GM18517 (cell line): ENCODE measurements at regions not wholly inside any gene's neighbourhood (a gene's known extent, or its start where the extent isn't known, plus 50 kb on each side); places are given as distances from the start of the nearest gene placed in this dataset.
"Not testable (repeated sequence)": the region's sequence is repeated elsewhere in the genome, so short reads cannot be mapped to it uniquely, and the experiment has no call there.

Source experiments
- ATAC-seq: cut with Tn5 transposase; IDR thresholded peaks from one replicate; pipeline ENCODE4 v1.9.1; 2021; ENCODE audit warnings: mild to moderate bottlenecking, moderate library complexity; ENCODE audit not compliant: unreplicated experiment

- ATAC-seq = no peak
These were observed 295.3 kb upstream of the PMFBP1 start for GRCh38 chr16:72467157-72467759.

- ATAC-seq = no peak
These were observed 292.8 kb upstream of the PMFBP1 start for GRCh38 chr16:72464597-72465368.

- ATAC-seq = no peak
These were observed 292.1 kb upstream of the PMFBP1 start for GRCh38 chr16:72464052-72464451.

- ATAC-seq = no peak
These were observed 286.1 kb upstream of the PMFBP1 start for GRCh38 chr16:72458035-72458434.

GRCh38 chr16:72457243-72457940, 285.4 kb upstream of the PMFBP1 start:
- ATAC-seq = no peak

- ATAC-seq = no peak
These were observed 284.0 kb upstream of the PMFBP1 start for GRCh38 chr16:72455743-72456659.

- not testable (repeated sequence) for ATAC-seq
These were observed 281.9 kb upstream of the PMFBP1 start for GRCh38 chr16:72453856-72454255.

- ATAC-seq = no peak
These were observed 272.7 kb upstream of the PMFBP1 start for GRCh38 chr16:72444696-72445095.

- ATAC-seq = no peak
These were observed 271.9 kb upstream of the PMFBP1 start for GRCh38 chr16:72443809-72444208.

- ATAC-seq = no peak
These were observed 270.6 kb upstream of the PMFBP1 start for GRCh38 chr16:72442385-72443158.

GRCh38 chr16:72437891-72438290, 265.9 kb upstream of the PMFBP1 start:
- no peak for ATAC-seq

GRCh38 chr16:72434159-72434558, 262.2 kb upstream of the PMFBP1 start:
- no peak for ATAC-seq

GRCh38 chr16:72430121-72430520, 258.2 kb upstream of the PMFBP1 start:
- ATAC-seq = no peak

GRCh38 chr16:72429671-72430081, 257.7 kb upstream of the PMFBP1 start:
- no peak for ATAC-seq

GRCh38 chr16:72428681-72429376, 256.9 kb upstream of the PMFBP1 start:
- ATAC-seq = no peak

- no peak for ATAC-seq
These were observed 255.9 kb upstream of the PMFBP1 start for GRCh38 chr16:72427783-72428331.

- ATAC-seq = no peak
These were observed 255.3 kb upstream of the PMFBP1 start for GRCh38 chr16:72427051-72427782.

- ATAC-seq = no peak
These were observed 254.4 kb upstream of the PMFBP1 start for GRCh38 chr16:72426386-72426785.
